BLaER1 (cell line): ENCODE measurements at regions not wholly inside any gene's neighbourhood (a gene's known extent, or its start where the extent isn't known, plus 50 kb on each side); places are given as distances from the start of the nearest gene placed in this dataset.

Experiments
- H3K27ac ChIP-seq: shearing (Covaris generic); formaldehyde crosslinking; 2 replicates; pipeline ENCODE4 v1.8.1; 2022
- H3K27me3 ChIP-seq: shearing (Covaris generic); formaldehyde crosslinking; 2 replicates; pipeline ENCODE4 v1.8.1; 2022
- H3K36me3 ChIP-seq: shearing (Covaris generic); formaldehyde crosslinking; 2 replicates; pipeline ENCODE4 v1.8.1; 2022
- H3K4me1 ChIP-seq: shearing (Covaris generic); formaldehyde crosslinking; 2 replicates; pipeline ENCODE4 v1.8.1; 2022
- H3K4me2 ChIP-seq: shearing (Covaris generic); formaldehyde crosslinking; 2 replicates; pipeline ENCODE4 v1.8.1; 2022
- H3K4me3 ChIP-seq: shearing (Covaris generic); formaldehyde crosslinking; 2 replicates; pipeline ENCODE4 v1.8.1; 2022
- H3K9ac ChIP-seq: shearing (Covaris generic); formaldehyde crosslinking; 2 replicates; pipeline ENCODE4 v1.8.1; 2022
- H3K9me3 ChIP-seq: shearing (Covaris generic); formaldehyde crosslinking; 2 replicates; pipeline ENCODE4 v1.8.1; 2022
- H4K20me1 ChIP-seq: shearing (Covaris generic); formaldehyde crosslinking; 2 replicates; pipeline ENCODE4 v1.8.1; 2022
- Cebpa-rat ChIP-seq: shearing (Covaris generic); IDR thresholded peaks from 2 replicates; pipeline ENCODE4 v1.8.1; 2022

DNA sequence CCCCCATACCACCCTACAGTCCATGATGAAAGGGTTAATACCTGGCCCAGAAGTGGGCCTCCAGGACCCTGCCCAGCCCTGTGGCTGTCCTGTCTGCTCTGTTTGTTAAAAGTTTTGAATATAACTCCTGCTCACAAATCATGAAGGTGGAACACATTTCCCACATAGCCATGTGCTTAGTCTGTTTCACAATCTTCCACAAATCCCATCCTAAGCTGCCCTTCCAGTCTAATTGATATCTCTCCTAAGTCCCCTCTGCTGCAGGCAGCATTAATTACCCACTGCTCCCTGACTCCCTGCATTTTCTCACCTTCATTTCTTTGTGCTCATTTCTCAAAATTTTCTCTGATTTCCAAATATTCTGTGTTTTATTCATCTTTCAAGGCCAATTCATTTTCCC is 142.6 kb downstream of the AASDH start:
- Histone ChIP-seq H3K36me3 (0 out of 2 replicates have a peak, but pooled peaks cover 7% of the 10 kb centered on the region), H3K27ac (no peak overlapping the region), H3K4me3 (no peak overlapping the region), H3K9me3 (no peaks in the 10 kb centered on the region), H3K4me2 (no peak overlapping the region), H3K4me1 (no peaks in the 10 kb centered on the region), H4K20me1 (no peaks in the 10 kb centered on the region), H3K9ac (no peak overlapping the region), H3K27me3 (no peaks in the 10 kb centered on the region)
- no peak for TF ChIP-seq Cebpa-rat

DNA sequence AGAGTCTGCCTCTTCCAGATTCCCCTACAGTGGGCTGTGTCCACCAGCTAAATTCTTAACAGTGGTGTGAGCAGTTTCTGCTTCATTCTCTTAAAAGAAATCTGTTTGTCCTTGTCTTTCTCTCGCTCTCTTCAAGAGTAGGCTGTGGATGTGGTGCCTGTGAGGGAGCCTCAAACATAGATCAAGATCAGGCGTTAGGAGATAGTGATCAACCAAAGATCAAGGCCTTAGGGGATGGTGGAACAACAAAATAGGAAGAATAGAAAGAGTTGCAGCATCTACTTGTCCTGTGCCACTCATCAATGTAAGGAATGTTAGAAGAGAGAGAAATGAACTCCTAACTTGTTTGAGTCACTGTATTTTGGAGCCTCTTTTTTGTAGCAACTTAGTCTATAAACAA is 144.2 kb downstream of the AASDH start:
- H3K27ac ChIP-seq: no peak overlapping the region
- no peak overlapping the region for H3K4me3 ChIP-seq
- no peaks in the 10 kb centered on the region for H3K9me3 ChIP-seq
- no peak overlapping the region for H3K4me2 ChIP-seq
- 0 out of 2 replicates have a peak, but pooled peaks cover 7% of the 10 kb centered on the region for H3K36me3 ChIP-seq
- no peak overlapping the region for H3K9ac ChIP-seq
- no peaks in the 10 kb centered on the region for H3K4me1 ChIP-seq
- no peak for TF ChIP-seq Cebpa-rat
- H4K20me1 ChIP-seq: no peaks in the 10 kb centered on the region
- H3K27me3 ChIP-seq: no peaks in the 10 kb centered on the region

DNA sequence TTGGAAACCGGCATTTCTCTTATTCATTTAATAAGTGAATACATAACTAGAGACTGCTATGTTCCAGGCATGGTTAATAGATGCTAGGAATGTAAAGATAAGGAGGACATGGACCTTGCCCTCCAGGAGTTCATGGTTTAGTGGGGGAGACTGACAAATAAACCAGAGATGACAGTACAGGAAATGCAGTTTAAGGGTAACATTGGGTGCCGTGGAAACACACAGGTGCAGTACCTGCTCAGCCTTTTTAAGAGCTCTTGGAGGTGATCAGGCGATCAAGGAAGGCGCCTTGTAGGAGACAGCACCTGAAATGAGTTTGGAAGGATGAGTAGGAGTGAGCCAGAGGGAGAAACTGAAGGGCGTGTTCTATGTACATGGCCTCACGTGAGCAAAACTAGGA is 145.8 kb downstream of the AASDH start:
- no peaks in the 10 kb centered on the region for H3K9me3 ChIP-seq
- no peak for TF ChIP-seq Cebpa-rat
- H3K4me2 ChIP-seq: no peak overlapping the region
- no peaks in the 10 kb centered on the region for H3K27me3 ChIP-seq
- no peaks in the 10 kb centered on the region for H4K20me1 ChIP-seq
- H3K36me3 ChIP-seq: no peaks in the 10 kb centered on the region
- no peak overlapping the region for H3K27ac ChIP-seq
- H3K4me1 ChIP-seq: no peaks in the 10 kb centered on the region
- no peak overlapping the region for H3K4me3 ChIP-seq
- H3K9ac ChIP-seq: no peak overlapping the region

DNA sequence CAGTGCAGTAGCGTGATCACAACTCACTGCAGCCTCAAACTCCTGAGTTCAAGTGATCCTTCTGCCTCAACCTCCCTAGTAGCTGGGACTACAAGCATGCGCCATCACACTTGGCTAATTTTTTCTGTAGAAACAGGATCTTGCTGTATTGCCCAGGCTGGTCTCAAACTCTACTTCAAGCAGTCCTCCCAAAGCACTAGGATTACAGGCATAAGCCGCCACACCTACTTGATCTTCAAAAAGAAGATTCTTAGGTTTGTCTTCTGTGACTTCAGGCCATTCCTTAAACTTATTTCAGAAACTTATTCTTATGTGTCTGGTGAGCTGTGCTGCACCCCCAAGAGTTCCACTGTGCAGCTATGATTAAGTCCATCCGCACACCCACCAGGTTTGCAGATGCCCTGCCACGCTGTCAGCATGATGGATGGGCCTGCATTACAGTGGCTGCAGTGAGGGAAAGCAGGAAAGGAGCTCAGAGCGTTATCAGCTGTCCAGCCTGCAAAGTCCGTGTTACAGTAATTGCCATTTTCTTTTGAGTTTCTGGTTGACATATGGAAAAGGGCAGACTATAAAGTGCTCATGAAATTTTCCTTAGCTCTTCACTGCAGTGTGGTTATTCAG is 146.6 kb downstream of the AASDH start:
- no peak overlapping the region for H3K4me2 ChIP-seq
- H3K4me3 ChIP-seq: no peak overlapping the region

DNA sequence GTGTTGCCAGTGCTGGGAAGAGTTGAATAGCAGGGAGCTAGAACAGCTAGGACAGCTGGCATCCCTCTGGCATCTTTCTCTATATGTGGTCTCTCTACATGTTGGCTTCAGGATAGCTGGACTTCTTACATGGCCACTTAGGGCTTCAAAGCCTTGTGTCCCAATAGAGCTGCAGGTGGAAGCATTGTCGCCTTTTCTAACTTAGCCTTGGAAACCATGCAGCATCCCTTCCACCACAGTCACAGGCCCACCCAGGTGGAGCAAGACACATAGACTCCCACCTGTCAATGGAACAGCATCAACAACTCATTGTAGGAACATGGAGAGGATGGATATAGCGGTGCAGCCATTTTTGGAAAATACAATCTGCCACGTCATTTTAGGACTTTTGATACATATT is 149.0 kb downstream of the AASDH start:
- no peaks in the 10 kb centered on the region for H4K20me1 ChIP-seq
- no peak overlapping the region for H3K4me3 ChIP-seq
- no peaks in the 10 kb centered on the region for H3K27me3 ChIP-seq
- H3K4me2 ChIP-seq: no peak overlapping the region
- H3K4me1 ChIP-seq: no peaks in the 10 kb centered on the region
- 0 out of 2 replicates have a peak, but pooled peaks cover 5% of the 10 kb centered on the region for H3K36me3 ChIP-seq
- H3K27ac ChIP-seq: no peak overlapping the region
- TF ChIP-seq Cebpa-rat: no peak
- H3K9ac ChIP-seq: no peak overlapping the region
- no peaks in the 10 kb centered on the region for H3K9me3 ChIP-seq

More for the DNA sequence above, 146.6 kb downstream of the AASDH start:
- Histone ChIP-seq H3K27ac (no peak overlapping the region), H3K4me1 (no peaks in the 10 kb centered on the region), H3K9me3 (no peaks in the 10 kb centered on the region), H4K20me1 (no peaks in the 10 kb centered on the region), H3K36me3 (0 out of 2 replicates have a peak, but pooled peaks cover 5% of the 10 kb centered on the region), H3K9ac (no peak overlapping the region), H3K27me3 (no peaks in the 10 kb centered on the region)
- no peak for TF ChIP-seq Cebpa-rat

DNA sequence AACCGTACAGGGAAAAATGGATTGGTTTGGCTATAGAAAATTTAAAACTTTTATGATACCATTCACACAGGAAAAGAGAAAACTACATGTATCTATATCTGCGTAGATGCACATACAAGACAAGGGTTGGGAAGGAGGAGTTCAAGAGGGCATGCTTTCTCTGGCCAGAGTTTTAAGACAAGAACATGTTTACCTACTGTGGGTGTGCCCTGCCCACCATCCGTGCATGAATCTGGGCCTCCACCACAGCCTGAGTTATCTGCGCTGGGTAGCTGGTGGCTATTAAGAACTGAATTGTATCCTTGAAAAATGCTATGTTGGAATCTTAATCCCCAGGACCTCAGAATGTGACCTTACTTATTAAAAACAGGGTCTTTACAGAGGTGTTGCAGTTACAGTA is 151.6 kb downstream of the AASDH start:
- Histone ChIP-seq H3K36me3 (peaks cover 18% of the 10 kb centered on the region; the same call in 1 of the 2 replicates), H3K4me2 (no peak overlapping the region), H3K9me3 (peaks cover 10% of the 10 kb centered on the region), H3K27me3 (no peaks in the 10 kb centered on the region), H3K4me3 (no peak overlapping the region), H4K20me1 (no peaks in the 10 kb centered on the region), H3K27ac (no peak overlapping the region), H3K4me1 (no peaks in the 10 kb centered on the region), H3K9ac (no peak overlapping the region)
- TF ChIP-seq Cebpa-rat: no peak

DNA sequence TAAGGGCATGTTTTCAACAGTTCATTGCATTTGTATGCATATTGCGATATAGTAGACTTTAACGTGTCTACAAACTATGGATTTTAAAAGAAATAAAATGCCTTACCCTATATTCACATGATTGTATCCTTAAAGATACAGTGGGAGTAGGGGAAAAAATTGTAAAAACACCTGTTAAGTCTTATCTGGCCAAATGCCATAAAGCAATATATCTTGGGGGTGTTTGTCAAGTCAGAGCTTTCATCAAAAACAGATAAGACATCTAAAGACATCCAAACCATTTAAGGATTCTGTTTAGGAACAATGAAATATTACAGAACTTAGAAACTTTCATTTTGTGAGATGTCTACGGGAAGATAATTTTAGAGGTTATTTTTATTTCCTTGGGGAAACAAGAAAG is 152.3 kb downstream of the AASDH start:
- Histone ChIP-seq H3K4me1 (peaks cover 4% of the 10 kb centered on the region), H3K36me3 (peaks cover 18% of the 10 kb centered on the region; the same call in 1 of the 2 replicates), H3K4me3 (no peak overlapping the region), H3K9me3 (peaks cover 10% of the 10 kb centered on the region), H3K4me2 (no peak overlapping the region), H3K27me3 (no peaks in the 10 kb centered on the region), H3K9ac (no peak overlapping the region), H4K20me1 (no peaks in the 10 kb centered on the region), H3K27ac (no peak overlapping the region)
- TF ChIP-seq Cebpa-rat: no peak

DNA sequence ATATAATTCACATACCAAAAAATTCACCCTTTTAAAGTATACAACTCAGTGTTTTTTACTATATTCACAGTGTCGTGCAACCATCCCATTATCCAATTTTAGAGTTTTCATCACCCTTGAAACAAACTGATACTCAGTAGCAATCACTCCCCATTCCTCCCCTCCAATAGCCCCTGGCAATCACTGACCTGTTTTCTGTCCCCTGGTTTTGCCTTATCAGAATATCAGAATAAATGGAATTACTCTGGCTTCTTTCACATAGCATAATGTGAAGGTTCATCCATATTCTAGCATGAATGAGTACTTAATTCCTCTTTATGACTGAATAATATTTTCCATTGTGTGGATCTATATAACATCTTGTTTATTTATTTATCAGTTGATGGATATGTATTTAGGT is 153.2 kb downstream of the AASDH start:
- Histone ChIP-seq H3K27me3 (no peaks in the 10 kb centered on the region), H3K4me1 (peaks cover 13% of the 10 kb centered on the region), H3K36me3 (peaks cover 18% of the 10 kb centered on the region; the same call in 1 of the 2 replicates), H3K4me3 (no peak overlapping the region), H3K9ac (no peak overlapping the region), H4K20me1 (no peaks in the 10 kb centered on the region), H3K9me3 (peaks cover 10% of the 10 kb centered on the region), H3K4me2 (no peak overlapping the region), H3K27ac (no peak overlapping the region)
- TF ChIP-seq Cebpa-rat: no peak

DNA sequence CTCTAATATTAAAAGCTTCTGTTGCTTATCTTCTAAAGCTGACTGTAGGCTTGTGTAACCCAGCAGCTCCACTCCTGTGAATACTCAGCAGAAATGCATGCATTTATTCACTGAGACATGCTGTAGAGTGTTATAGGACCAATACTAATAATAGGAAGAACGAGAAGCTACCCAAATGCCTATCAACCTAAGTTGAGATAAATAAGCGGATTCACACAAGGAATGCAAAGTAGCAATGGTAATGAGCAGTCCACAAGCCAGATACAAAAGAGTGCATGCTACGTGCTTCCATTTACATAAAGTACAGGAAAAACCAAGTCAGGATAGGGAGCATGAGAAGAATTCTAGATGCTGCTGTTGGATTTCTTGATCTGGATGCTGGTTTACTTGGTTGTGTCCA is 155.9 kb downstream of the AASDH start:
- Histone ChIP-seq H3K4me3 (no peak overlapping the region), H4K20me1 (no peaks in the 10 kb centered on the region), H3K4me2 (no peak overlapping the region), H3K9ac (no peak overlapping the region), H3K36me3 (peaks cover 39% of the 10 kb centered on the region; the same call in 1 of the 2 replicates), H3K27me3 (no peaks in the 10 kb centered on the region), H3K4me1 (peaks cover 21% of the 10 kb centered on the region), H3K9me3 (peaks cover 14% of the 10 kb centered on the region), H3K27ac (no peak overlapping the region)
- no peak for TF ChIP-seq Cebpa-rat

DNA sequence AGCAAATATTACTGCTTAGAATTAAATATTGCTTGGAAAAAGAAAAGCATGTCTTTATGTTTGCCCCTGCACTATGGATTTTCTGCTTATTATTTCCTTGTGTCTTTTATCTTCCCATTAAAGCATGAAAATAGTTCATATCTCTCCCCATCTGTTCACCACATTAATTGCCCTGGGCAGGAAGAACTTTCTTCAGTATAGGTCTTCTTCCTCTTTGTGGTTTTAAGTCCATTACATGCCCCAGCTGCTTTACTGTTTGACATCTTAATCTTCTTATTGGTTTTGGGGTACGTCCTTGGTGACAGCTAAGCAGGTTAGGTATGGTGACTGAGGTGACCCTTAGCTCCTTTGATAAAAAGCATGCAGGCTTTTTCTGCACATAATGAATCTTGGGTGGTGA is 157.3 kb downstream of the AASDH start:
- Histone ChIP-seq H3K4me1 (peaks cover 21% of the 10 kb centered on the region), H3K9ac (no peak overlapping the region), H3K9me3 (peaks cover 17% of the 10 kb centered on the region), H4K20me1 (no peaks in the 10 kb centered on the region), H3K4me2 (peak overlapping the region; percentile 63), H3K27me3 (no peaks in the 10 kb centered on the region), H3K4me3 (no peak overlapping the region), H3K36me3 (peaks cover 44% of the 10 kb centered on the region), H3K27ac (no peak overlapping the region)
- TF ChIP-seq Cebpa-rat: no peak
